ENCODE measurements at regions not wholly inside any gene's neighbourhood (a gene's known extent, or its start where the extent isn't known, plus 50 kb on each side); places are given as distances from the start of the nearest gene placed in this dataset.

GRCh38 chr17:12536021-12536420 is 129.7 kb upstream of the MYOCD start:
- WGBS = 85% methylated on average over 3 of the region's 3 CpGs
- no peak for TF ChIP-seq POLR2A (IDR thresholded peaks at IDR 0.05)
- no peak for TF ChIP-seq EP300 (IDR thresholded peaks at IDR 0.05)
- no peak for TF ChIP-seq CTCF (IDR thresholded peaks at IDR 0.05)
- no peak for TF ChIP-seq POLR2AphosphoS5 (IDR thresholded peaks at IDR 0.05)
- no peak overlapping the region for H3K27ac ChIP-seq

GRCh38 chr17:12536472-12536871 is 129.2 kb upstream of the MYOCD start:
- no peaks in the 10 kb centered on the region for H3K9me3 ChIP-seq
- H3K27me3 ChIP-seq = no peaks in the 10 kb centered on the region
- H3K27ac ChIP-seq = no peak overlapping the region
- 38% methylated on average over 1 of the region's 1 CpG for WGBS
- no peak for DNase-seq (ENCODE audit: low spot score in 2 of 2)
- H3K4me3 ChIP-seq = no peak overlapping the region
- TF ChIP-seq POLR2AphosphoS5 (IDR thresholded peaks at IDR 0.05) = no peak
- no peak for TF ChIP-seq EP300 (IDR thresholded peaks at IDR 0.05)
- TF ChIP-seq POLR2A (IDR thresholded peaks at IDR 0.05) = no peak
- no peak for TF ChIP-seq CTCF (IDR thresholded peaks at IDR 0.05)
- H3K36me3 ChIP-seq = no peaks in the 10 kb centered on the region
- no peaks in the 10 kb centered on the region for H3K4me1 ChIP-seq

More at GRCh38 chr17:12536021-12536420, 129.7 kb upstream of the MYOCD start:
- no peaks in the 10 kb centered on the region for H3K4me1 ChIP-seq
- no peaks in the 10 kb centered on the region for H3K36me3 ChIP-seq
- no peaks in the 10 kb centered on the region for H3K9me3 ChIP-seq
- DNase-seq (ENCODE audit: low spot score in 2 of 2) = no peak
- H3K27me3 ChIP-seq = no peaks in the 10 kb centered on the region
- no peak overlapping the region for H3K4me3 ChIP-seq

GRCh38 chr17:12537436-12537835 is 128.3 kb upstream of the MYOCD start:
- no peak overlapping the region for H3K4me3 ChIP-seq
- TF ChIP-seq EP300 (IDR thresholded peaks at IDR 0.05) (no peak), CTCF (IDR thresholded peaks at IDR 0.05) (no peak), POLR2AphosphoS5 (IDR thresholded peaks at IDR 0.05) (no peak), POLR2A (IDR thresholded peaks at IDR 0.05) (no peak)
- H3K9me3 ChIP-seq = no peaks in the 10 kb centered on the region

GRCh38 chr17:12538003-12538402 is 127.7 kb upstream of the MYOCD start:
- H3K27me3 ChIP-seq = no peaks in the 10 kb centered on the region
- H3K36me3 ChIP-seq = no peaks in the 10 kb centered on the region
- WGBS = 87% methylated on average over 2 of the region's 2 CpGs
- H3K27ac ChIP-seq = no peak overlapping the region
- TF ChIP-seq CTCF (IDR thresholded peaks at IDR 0.05) (no peak), POLR2AphosphoS5 (IDR thresholded peaks at IDR 0.05) (no peak), POLR2A (IDR thresholded peaks at IDR 0.05) (no peak), EP300 (IDR thresholded peaks at IDR 0.05) (no peak)
- H3K9me3 ChIP-seq = no peaks in the 10 kb centered on the region
- no peaks in the 10 kb centered on the region for H3K4me1 ChIP-seq
- no peak overlapping the region for H3K4me3 ChIP-seq
- DNase-seq (ENCODE audit: low spot score in 2 of 2) = no peak

More at GRCh38 chr17:12537436-12537835, 128.3 kb upstream of the MYOCD start:
- no peak overlapping the region for H3K27ac ChIP-seq
- no peaks in the 10 kb centered on the region for H3K27me3 ChIP-seq
- 93% methylated on average over 3 of the region's 3 CpGs for WGBS
- DNase-seq (ENCODE audit: low spot score in 2 of 2) = no peak
- no peaks in the 10 kb centered on the region for H3K36me3 ChIP-seq
- no peaks in the 10 kb centered on the region for H3K4me1 ChIP-seq

GRCh38 chr17:12545877-12546513 is 119.7 kb upstream of the MYOCD start:
- 24% methylated on average over 9 of the region's 9 CpGs for WGBS
- no peak for DNase-seq (ENCODE audit: low spot score in 2 of 2)

More at GRCh38 chr17:12545877-12546513, 119.7 kb upstream of the MYOCD start:
- TF ChIP-seq EP300 (IDR thresholded peaks at IDR 0.05) = no peak
- no peak for TF ChIP-seq POLR2AphosphoS5 (IDR thresholded peaks at IDR 0.05)
- TF ChIP-seq CTCF (IDR thresholded peaks at IDR 0.05) = peak; percentile 3 to 66
- TF ChIP-seq POLR2A (IDR thresholded peaks at IDR 0.05) = no peak
- Histone ChIP-seq H3K27me3 (no peaks in the 10 kb centered on the region), H3K36me3 (no peaks in the 10 kb centered on the region), H3K4me1 (no peaks in the 10 kb centered on the region), H3K27ac (no peak overlapping the region), H3K9me3 (no peaks in the 10 kb centered on the region), H3K4me3 (no peak overlapping the region)

All from suprapubic skin (tissue), 4 donors.